T-helper 2 cell treated with Interferon-gamma antibody and Interleukin-4, amounts not matched to agents 5 μg/mL and 100 μg/mL, for 36 hours (primary cell): ENCODE measurements at regions not wholly inside any gene's neighbourhood (a gene's known extent, or its start where the extent isn't known, plus 50 kb on each side); places are given as distances from the start of the nearest gene placed in this dataset.

ENCODE experiments used
- DNase-seq: peaks from one replicate; pipeline ENCODE4 v3.0.0; 2021; ENCODE audit warnings: low spot score
- H3K27ac Mint-ChIP-seq: one replicate; pipeline ENCODE4 v1.8.0; 2021; ENCODE audit warnings: mild to moderate bottlenecking, mixed read lengths
- H3K27me3 Mint-ChIP-seq: one replicate; pipeline ENCODE4 v1.8.0; 2021; ENCODE audit warnings: low read depth, mixed read lengths
- H3K36me3 Mint-ChIP-seq: one replicate; pipeline ENCODE4 v1.8.0; 2021; ENCODE audit warnings: low read depth, mixed read lengths
- H3K4me1 Mint-ChIP-seq: one replicate; pipeline ENCODE4 v1.8.0; 2021; ENCODE audit warnings: low read depth, mixed read lengths
- H3K4me3 Mint-ChIP-seq: one replicate; pipeline ENCODE4 v1.8.0; 2022; ENCODE audit warnings: mild to moderate bottlenecking, moderate library complexity, mixed read lengths
- H3K9me3 Mint-ChIP-seq: one replicate; pipeline ENCODE4 v1.8.0; 2021; ENCODE audit warnings: mixed read lengths

DNA sequence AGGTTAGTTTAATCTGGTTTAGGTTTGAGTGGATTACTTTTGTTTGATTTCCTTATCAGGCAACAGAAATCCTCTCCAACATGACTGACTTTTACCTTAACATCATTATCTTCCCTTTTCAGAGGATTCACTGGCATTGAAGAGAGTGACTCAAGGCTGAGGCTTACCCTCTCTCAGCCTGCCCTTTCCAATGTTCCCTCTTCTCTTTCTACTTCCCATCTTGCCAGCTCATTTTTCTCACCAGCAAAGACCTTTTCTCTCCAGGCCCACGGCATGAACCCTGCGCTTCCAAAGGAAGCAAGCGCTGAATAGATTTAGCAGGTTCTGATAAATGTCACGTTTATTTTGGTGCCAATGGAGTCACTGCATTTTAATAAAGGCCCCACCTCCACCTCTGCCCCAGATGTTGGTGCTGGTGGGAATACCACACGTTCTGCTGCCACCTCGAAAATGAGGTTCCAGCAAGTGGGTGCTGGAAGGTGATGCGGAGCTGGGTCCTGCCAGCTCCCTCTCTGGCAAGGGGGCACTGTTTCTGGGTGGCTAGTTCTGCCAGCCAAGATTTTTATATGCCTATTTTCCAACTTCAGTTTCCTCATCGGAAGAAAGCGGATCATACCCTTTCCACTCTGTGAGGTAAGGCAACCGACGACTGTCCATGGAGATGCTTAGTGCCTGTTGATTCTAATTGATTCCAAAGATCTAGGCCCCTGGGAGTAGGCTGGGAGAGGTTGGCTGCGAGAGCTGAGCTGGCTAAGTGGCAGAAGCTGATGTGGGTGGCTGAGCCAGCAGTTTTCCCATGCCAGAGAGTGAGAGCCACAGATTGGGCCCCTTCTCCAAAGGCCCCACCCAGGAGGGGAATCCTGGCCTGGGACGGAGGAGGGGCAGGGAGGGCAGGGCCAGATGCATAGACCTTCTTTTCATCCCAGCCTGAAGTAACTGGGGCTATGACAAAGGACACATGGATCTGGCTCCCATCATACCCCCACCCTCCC, 87.7 kb upstream of the MAFB start:
- DNase-seq, result no peak
- Mint-ChIP-seq H3K4me3 (no peak overlapping the region), H3K27ac (no peak overlapping the region), H3K36me3 (no peaks in the 10 kb centered on the region), H3K4me1 (peaks cover 8% of the 10 kb centered on the region), H3K27me3 (no peaks in the 10 kb centered on the region), H3K9me3 (no peaks in the 10 kb centered on the region)

DNA sequence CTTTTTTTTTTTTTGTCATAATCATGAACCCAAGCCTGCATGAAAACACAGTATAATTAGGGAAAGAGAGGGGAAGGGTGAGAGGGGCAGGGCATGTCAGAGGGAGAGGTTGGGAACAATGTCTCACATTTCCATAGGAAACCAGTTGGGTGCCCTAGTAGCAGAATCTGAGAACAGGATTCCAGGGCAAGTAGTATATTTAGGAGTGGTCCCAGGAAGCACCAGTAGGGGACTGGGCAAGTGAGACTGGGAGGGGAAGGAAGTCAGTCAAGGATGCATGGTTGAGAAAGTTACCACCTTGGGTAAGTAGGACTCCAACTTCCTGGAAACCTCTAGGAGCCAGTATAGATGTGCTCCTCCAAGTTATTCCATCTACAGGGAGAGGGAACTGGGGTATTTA, 88.6 kb upstream of the MAFB start:
- Mint-ChIP-seq H3K4me3 (no peak overlapping the region), H3K4me1 (peaks cover 8% of the 10 kb centered on the region), H3K27ac (no peak overlapping the region), H3K27me3 (no peaks in the 10 kb centered on the region), H3K9me3 (no peaks in the 10 kb centered on the region), H3K36me3 (no peaks in the 10 kb centered on the region)
- no peak for DNase-seq

DNA sequence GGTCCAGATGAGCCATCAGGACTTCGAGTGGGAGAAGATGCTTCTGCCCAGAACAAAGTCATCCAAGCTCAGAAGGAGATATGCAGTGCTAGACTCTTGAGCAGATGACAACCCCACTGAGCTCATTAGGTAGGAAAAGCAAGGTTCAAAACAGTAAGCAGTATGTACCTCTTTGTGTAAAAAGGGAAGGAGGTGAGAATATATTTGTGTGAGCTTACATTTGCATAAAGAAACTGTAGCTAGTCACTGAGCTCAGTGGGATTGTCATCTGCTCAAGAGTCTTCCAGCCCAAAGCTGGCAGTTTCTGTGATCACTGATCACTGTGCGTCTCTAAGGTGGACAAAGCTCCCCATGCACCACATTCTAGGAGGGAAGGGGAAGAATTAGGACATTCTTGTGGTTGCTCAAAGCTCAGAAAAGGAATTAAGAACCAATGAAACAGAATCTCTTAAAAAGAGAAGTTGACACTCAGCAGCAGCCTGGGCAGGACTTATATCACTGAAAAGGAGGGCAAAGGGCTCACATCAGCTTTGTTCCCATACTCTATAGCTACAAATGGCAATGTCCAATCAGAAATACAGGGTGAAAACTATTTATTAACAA, 90.0 kb upstream of the MAFB start:
- Mint-ChIP-seq H3K4me1 (peaks cover 8% of the 10 kb centered on the region), H3K27ac (no peak overlapping the region), H3K36me3 (no peaks in the 10 kb centered on the region), H3K4me3 (no peak overlapping the region), H3K9me3 (no peaks in the 10 kb centered on the region), H3K27me3 (no peaks in the 10 kb centered on the region)
- no peak for DNase-seq

DNA sequence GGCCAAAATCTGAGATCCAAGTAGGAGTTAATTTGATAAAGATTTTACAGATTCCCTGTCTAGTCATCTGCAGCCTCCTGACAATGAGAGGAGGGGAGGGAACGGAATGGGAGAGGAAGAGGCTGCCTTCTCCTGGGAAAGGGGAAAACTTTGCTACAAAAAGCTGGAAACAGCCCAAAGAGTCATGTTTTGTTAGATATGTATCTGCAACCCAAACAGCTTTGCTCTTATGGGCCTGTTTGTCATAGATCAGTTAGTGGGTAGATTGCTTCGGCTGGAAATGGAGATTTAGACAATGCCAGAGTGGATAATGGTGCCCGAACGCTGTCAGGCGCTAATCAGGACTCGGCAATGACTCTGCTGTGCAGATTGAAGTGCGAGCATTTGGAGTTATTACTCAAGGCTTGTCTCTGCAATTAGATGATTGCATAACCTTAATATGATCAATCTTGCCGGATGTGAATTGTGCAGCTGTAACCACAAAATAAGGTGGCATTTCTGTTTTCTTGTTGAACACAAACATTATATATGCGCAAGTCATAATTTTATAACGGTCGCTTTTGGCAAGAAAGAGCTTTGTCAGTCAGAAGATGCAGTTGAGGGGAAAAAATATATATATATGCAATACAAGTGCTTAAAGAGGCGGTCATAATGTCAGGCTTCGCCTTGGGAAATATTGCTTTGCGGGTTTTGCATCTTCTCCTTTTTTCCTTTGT, 92.4 kb upstream of the MAFB start:
- Mint-ChIP-seq H3K9me3 (no peaks in the 10 kb centered on the region), H3K36me3 (no peaks in the 10 kb centered on the region), H3K27me3 (peaks cover 2% of the 10 kb centered on the region), H3K4me1 (no peaks in the 10 kb centered on the region), H3K4me3 (no peak overlapping the region), H3K27ac (no peak overlapping the region)
- DNase-seq, result no peak

DNA sequence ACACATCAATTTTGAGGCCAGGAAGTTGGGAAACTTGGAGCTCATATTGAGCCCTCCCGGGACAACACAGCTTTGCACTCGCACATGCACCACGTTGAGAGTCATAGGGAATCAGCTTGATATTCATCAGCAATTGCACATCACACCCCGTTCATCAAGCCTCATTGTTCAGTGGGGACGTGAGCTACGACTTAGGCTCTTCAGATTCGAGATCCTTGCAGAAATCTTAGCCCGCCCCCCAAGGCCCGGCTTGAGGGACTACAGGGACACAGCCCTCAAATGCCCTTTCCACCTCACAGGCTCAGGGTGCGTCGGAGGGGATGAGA, 93.0 kb upstream of the MAFB start:
- no peak overlapping the region for H3K4me3 Mint-ChIP-seq
- no peaks in the 10 kb centered on the region for H3K36me3 Mint-ChIP-seq
- no peaks in the 10 kb centered on the region for H3K9me3 Mint-ChIP-seq
- no peaks in the 10 kb centered on the region for H3K4me1 Mint-ChIP-seq
- H3K27me3 Mint-ChIP-seq, result peaks cover 5% of the 10 kb centered on the region
- H3K27ac Mint-ChIP-seq, result no peak overlapping the region
- no peak for DNase-seq

DNA sequence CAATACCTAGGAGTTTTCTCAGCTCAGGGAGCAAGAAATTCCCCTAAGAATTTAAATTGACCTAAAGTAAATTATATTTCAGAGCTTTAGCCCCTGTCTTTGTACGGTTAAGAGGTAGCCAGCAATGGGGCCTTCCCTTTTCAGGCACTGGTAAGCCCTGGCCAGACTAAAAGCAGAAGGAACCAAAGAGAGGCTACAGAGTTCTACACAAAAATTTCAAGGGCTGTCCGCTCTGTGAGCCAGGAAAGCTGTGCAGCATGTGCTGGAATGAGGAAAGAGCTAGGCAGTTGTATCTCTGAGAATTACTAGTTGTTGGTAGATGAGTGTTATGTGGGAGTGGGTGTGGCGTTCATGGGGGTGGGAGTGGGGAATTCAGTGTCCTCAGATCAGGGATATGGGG, 96.3 kb upstream of the MAFB start:
- no peak overlapping the region for H3K27ac Mint-ChIP-seq
- H3K36me3 Mint-ChIP-seq, result no peaks in the 10 kb centered on the region
- no peaks in the 10 kb centered on the region for H3K4me1 Mint-ChIP-seq
- no peak overlapping the region for H3K4me3 Mint-ChIP-seq
- peaks cover 16% of the 10 kb centered on the region for H3K27me3 Mint-ChIP-seq
- H3K9me3 Mint-ChIP-seq, result no peaks in the 10 kb centered on the region
- DNase-seq, result no peak

DNA sequence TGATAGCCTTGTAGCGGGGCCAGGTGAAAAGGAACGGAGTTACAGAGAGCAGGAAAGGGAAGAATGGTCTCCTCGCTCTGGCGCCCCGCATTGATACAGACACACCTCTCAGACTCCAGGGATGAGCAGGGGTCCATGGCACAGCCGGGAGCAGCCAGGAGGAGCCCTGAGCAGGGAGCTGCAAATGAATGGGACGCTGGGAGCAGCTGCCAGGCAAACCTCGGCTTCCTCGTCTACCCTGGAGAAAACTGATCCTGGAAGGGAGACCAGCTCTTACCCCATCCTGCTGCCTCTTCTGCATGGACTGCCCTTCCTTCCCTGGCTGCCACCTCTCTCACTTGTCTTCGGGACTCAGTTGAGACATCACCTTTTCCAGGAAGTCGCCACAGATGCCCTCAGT, 97.3 kb upstream of the MAFB start:
- Mint-ChIP-seq H3K27me3 (peaks cover 18% of the 10 kb centered on the region), H3K9me3 (no peaks in the 10 kb centered on the region), H3K36me3 (no peaks in the 10 kb centered on the region), H3K4me1 (no peaks in the 10 kb centered on the region), H3K4me3 (no peak overlapping the region), H3K27ac (no peak overlapping the region)
- DNase-seq, result no peak

DNA sequence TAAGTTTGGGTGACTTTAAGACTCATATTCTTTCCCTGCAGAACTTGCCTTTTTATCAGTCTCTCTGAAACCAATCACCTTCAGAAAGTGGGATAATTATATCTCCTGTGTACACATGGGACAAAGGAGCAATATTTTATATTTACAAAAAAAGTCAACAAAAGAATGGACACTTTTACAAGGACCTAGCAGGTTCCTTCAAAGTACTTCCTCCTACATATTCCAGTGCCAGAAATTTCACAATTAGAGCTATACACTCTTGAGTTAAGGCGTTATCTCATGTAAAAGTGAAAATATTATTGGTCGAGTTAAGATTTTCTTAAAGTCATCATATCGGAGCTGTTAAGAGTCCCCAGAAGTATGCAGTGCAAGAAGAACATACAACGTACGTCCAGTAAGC, 98.9 kb upstream of the MAFB start:
- no peaks in the 10 kb centered on the region for H3K4me1 Mint-ChIP-seq
- H3K4me3 Mint-ChIP-seq, result no peak overlapping the region

DNA sequence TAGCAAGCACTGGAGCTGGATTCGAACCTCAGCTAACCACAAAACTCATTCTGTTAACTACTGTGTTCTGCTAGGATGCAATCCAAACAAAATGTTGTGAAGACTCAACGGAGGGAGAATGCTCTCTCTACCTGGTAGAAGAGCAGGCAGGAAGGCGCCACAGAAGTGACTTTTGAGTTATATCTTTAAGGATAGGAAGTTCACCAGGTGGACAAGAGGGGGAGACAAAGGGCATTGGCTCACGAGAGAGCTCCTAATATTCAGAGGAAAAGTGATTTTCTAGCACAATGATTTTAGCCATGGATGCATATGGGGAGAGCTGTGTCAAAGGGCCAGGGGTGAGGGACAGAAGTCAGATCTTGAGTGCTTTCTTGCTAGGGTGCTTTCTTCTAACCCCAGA, 108.4 kb upstream of the MAFB start:
- no peaks in the 10 kb centered on the region for H3K4me1 Mint-ChIP-seq
- no peak for DNase-seq
- H3K9me3 Mint-ChIP-seq, result no peaks in the 10 kb centered on the region
- H3K27me3 Mint-ChIP-seq, result peaks cover 22% of the 10 kb centered on the region
- H3K36me3 Mint-ChIP-seq, result no peaks in the 10 kb centered on the region
- no peak overlapping the region for H3K27ac Mint-ChIP-seq
- H3K4me3 Mint-ChIP-seq, result no peak overlapping the region

More for the DNA sequence above, 98.9 kb upstream of the MAFB start:
- Mint-ChIP-seq H3K27ac (no peak overlapping the region), H3K36me3 (no peaks in the 10 kb centered on the region), H3K27me3 (peaks cover 23% of the 10 kb centered on the region), H3K9me3 (no peaks in the 10 kb centered on the region)
- DNase-seq, result no peak

DNA sequence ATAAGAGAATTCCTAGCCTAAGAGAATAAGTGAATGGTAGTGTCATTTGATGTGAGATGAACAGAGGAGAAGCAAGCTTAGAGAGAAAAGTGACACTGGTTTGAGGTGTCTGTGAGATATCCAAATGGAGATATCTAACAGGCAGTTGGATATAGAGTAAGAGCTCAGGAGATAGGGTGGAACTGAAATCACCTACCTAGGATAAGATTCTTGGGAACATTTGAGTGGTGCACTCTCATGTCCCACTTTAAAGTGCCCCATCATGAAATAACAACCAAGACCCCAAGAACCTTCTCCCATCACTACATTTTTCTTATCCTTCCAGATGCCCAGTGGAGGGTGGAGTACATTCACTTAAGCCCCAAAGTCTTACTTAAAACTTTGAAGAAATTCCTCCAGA, 109.0 kb upstream of the MAFB start:
- Mint-ChIP-seq H3K36me3 (no peaks in the 10 kb centered on the region), H3K9me3 (no peaks in the 10 kb centered on the region), H3K4me1 (no peaks in the 10 kb centered on the region), H3K4me3 (no peak overlapping the region), H3K27ac (no peak overlapping the region), H3K27me3 (peaks cover 28% of the 10 kb centered on the region)
- no peak for DNase-seq

DNA sequence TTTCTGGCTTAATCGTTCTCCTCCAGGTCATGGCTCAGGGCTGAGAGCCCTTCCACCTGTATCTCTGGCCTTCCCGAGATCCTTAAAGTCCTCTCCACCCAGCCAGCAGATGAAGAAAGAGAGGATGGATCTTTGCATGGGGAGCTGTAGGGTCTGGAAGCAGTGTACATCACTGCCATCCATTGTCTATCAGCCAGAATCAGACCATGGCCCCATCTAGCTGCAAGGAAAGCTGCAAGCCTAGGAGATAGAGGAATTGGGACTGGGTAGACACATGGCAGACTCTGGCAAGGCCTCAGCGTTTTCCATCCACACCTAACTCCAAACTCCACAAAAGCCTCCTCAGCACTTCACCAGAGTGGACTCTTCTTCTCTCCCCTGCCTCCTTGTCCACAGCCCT, 113.8 kb upstream of the MAFB start:
- Mint-ChIP-seq H3K9me3 (no peaks in the 10 kb centered on the region), H3K4me1 (no peaks in the 10 kb centered on the region), H3K36me3 (no peaks in the 10 kb centered on the region), H3K4me3 (no peak overlapping the region), H3K27me3 (peaks cover 15% of the 10 kb centered on the region), H3K27ac (no peak overlapping the region)
- no peak for DNase-seq

DNA sequence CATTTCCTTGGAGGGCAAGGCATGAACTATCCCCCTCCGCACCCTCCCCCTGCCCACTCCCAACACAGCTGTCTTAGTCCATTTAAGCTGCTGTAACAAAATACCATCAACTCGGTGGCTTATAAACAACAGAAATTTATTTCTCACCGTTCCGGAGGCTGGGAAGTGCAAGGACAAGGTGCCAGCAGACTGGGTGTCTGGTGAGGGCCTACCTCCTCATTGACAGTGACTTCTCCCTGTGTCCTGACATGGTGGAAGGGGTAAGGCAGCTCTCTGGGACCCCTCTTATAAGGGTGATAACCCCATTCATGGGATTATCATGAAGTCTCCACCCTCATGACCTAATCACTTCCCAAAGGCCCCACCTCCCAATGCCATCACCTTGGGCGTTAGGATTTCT, 114.3 kb upstream of the MAFB start:
- Mint-ChIP-seq H3K4me1 (no peaks in the 10 kb centered on the region), H3K36me3 (no peaks in the 10 kb centered on the region), H3K27ac (no peak overlapping the region), H3K27me3 (peaks cover 15% of the 10 kb centered on the region), H3K4me3 (no peak overlapping the region), H3K9me3 (no peaks in the 10 kb centered on the region)
- no peak for DNase-seq

DNA sequence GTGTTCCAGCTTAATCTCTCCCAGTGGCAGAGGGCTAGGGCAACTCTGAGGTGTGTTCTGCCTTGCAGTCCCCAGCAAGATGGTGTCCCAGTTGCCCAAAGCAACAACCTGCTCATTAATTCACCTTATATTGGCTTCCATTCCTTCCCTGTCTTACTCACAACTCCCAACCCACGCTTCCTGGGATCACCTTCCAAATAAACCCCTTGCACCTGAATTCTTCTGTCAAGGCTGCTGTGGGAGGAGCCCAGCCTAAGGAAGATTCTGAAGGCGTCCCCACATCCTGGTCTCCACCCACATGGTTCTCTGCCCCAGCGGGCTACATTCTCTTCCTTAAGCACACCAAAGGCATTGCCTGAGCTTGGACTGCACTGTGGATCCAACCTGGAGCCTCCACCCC, 116.6 kb upstream of the MAFB start:
- Mint-ChIP-seq H3K27ac (no peak overlapping the region), H3K9me3 (no peaks in the 10 kb centered on the region), H3K27me3 (peaks cover 15% of the 10 kb centered on the region), H3K36me3 (no peaks in the 10 kb centered on the region), H3K4me3 (no peak overlapping the region), H3K4me1 (no peaks in the 10 kb centered on the region)
- no peak for DNase-seq
